GM18517 (cell line): ENCODE measurements at regions not wholly inside any gene's neighbourhood (a gene's known extent, or its start where the extent isn't known, plus 50 kb on each side); places are given as distances from the start of the nearest gene placed in this dataset.
"Not testable (repeated sequence)": the region's sequence is repeated elsewhere in the genome, so short reads cannot be mapped to it uniquely, and the experiment has no call there.

ENCODE experiments used
- ATAC-seq: cut with Tn5 transposase; IDR thresholded peaks from one replicate; pipeline ENCODE4 v1.9.1; 2021; ENCODE audit warnings: mild to moderate bottlenecking, moderate library complexity; ENCODE audit not compliant: unreplicated experiment

DNA sequence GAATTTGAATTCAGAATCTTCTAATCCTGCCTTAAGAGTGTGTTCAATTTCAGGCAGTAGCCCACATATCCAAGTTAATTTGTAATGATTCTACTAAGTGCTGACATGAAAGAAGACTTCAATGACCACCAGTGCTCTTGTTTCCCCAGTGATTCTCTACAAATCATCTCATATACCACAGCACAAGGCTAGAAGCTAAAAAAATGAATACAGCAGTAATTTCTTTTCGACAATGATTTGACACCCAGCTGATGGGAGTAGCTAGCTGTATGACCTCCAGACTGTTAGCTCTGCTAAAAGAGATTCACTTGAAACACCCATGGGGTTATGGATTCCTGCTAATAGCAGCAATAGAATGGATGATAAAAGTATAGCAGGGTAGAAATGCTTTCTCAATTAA, 217.0 kb upstream of the TMEFF2 start:
- no peak for ATAC-seq

DNA sequence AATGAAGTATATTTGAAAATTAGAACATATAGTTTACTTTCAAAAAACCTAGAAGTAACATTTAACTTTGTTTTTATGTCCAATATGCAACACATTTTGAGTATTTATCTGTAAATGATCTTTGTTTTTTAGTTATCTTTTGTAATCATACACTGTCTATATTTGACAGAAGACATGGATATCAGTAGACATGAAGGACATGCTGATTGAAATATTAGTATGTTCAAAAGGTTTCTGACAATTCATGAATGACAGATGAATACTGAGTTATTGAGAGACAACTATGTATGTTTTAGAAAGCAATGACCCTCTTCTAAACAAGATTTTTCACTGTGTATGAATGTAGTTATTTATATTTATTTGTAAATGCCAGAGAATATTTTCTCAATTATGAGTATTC, 215.6 kb upstream of the TMEFF2 start:
- ATAC-seq: no peak

DNA sequence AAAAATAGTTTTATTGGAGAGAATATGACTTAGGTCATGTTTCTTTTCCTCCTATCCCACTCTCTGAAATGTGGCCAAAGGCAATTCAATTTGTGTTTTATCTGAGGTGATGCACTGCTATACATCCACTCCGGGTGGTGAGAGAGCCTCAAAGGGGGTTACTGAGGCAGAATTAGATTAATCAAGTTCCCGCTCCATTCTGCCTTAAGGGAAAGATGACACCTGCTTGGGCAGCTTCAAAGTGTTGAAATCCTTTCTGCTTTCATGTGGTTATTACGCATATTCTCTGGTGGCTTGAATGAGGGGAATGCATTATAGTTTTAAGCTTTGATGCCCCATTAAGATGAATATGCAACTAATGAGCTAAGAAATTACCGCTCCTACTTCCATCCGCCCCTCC, 213.0 kb upstream of the TMEFF2 start:
- no peak for ATAC-seq

DNA sequence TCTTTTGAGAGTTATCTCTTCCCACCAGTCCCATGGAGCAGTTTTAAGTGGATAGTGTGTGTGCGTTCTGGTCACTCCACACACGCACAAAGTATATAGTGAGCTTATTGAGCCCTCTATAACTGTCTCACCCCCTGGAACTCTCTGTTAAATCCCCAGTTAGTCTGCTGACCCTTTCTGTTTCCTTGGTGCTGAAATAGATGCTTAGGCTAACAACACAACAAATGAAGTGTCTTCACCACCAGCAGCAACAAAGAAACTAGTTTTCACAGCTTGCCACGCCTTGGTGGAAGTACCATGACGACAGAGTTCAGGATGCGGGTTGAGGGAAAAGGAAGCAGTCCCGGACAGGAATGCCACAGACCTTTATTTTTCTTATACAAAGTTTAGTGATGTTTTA, 203.5 kb upstream of the TMEFF2 start:
- no peak for ATAC-seq

DNA sequence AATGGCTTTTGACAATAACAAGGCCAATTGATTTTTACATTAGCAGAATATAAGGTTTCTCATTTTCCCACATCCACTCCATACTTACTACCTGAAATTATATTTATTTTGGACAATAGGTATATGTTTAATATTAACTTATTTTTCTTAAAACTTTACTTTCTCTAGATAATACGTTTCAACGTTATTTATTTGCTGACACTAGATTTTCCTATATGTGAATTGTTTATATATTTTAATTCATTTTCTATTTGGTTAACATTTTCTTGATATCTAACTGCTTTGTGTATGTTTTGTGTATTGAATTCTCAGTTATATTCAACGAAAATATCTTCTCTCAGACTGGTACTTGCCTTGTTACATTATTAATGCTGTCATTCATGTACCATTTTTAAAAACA, 199.9 kb upstream of the TMEFF2 start:
- no peak for ATAC-seq

DNA sequence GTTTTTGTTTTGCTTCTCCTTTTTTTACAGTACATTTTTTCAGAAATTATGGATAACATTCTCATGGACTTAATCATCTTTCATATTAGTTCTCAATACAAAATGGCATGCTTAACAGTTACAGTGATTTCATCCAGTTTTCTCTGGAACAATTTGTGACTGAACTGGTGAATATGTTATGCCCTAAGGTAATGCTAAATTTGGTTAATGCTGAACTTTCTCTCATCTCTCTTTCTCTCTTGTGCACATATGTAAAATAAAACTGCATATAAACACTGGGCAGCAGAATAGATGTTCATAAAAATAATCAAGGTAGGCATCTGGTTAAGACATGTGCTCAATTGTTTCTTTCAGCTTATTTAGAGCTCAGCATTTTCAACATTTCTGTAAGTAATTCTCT, 196.3 kb upstream of the TMEFF2 start:
- no peak for ATAC-seq

DNA sequence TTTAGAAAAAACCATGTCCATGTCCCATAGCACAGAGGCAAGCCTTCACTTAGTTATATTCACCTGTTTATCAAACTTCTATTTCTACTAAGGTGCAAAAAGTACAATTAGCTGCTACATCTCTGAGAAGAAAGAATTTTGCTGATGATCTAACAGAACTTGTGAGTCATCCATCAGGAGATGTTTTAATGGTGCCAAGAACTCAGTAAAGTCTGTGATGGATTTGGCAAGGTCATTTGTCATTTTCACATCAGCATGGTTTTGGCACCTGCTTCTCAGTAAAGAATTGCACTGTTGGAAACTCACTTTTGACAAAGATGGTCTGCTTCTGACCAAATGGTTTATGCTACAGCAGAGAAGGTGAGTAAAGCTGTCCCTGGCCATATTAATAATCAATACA, 195.7 kb upstream of the TMEFF2 start:
- ATAC-seq: no peak

DNA sequence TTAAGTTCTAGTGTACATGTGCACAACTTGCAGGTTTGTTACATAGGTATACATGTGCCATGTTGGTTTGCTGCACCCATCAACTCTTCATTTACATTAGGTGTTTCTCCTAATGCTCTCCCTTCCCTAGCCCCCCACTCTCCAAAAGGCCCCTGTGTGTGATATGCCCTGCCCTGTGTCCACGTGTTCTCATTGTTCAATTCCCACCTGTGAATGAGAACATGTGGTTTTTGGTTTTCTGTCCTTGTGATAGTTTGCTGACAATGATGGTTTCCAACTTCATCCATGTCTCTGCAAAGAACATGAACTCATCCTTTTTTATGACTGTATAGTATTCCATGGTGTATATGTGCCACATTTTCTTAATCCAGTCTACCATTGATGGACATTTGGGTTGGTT, 189.5 kb upstream of the TMEFF2 start:
- ATAC-seq: not testable (repeated sequence)

DNA sequence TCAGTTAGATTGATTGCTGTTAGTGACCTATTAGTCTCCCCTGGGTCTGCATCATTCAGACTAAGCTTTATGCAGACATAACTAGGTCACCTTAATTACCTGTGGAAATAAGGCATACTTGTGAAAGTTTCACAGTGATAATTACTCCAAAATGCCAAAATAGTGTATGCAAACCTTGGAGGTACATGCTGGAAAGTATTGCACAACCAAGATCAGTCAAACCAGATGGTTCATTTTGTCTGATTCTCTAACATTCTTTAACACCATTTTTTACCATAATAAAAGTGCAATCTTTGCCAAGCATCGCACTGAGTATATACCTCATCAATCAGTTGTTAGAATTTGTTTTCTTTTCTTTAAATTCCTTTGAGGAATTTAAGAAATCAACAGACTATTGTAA, 186.3 kb upstream of the TMEFF2 start:
- no peak for ATAC-seq

DNA sequence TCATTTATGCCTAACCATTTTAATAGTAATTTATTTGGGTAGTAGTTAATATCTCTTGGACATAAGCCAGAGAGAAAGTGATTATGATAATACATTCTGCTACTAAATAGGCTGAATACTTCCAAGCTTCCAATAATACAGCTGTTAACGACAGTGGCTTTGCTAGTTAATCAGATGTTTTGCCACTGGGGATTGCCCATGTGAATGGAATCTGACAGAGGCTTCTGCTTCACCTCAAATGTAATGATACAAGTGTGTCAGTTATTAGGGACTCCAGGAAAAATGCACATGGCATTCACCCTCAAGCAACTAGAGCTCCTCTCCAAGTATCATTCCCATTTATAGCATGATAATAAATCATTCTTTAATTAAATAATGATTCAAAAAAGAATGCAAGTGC, 185.0 kb upstream of the TMEFF2 start:
- ATAC-seq: no peak

DNA sequence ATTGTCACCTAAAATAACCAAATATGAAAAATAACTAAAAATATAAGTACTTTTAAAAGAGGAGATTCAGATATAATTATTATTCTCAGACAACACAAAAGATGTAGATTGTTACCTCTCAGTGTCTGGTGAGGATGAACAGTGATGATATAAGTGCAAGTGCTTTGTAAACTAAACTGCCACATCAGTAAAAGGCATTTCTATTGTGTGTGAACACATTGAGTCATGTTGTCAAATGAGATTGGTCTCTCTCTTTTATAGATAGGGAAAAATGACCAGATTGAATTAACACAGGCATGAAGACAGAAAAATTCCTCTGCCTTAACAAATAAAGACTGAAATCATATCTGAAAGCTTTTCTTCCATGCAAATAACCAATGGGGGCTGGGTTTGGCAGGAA, 182.4 kb upstream of the TMEFF2 start:
- ATAC-seq: no peak

DNA sequence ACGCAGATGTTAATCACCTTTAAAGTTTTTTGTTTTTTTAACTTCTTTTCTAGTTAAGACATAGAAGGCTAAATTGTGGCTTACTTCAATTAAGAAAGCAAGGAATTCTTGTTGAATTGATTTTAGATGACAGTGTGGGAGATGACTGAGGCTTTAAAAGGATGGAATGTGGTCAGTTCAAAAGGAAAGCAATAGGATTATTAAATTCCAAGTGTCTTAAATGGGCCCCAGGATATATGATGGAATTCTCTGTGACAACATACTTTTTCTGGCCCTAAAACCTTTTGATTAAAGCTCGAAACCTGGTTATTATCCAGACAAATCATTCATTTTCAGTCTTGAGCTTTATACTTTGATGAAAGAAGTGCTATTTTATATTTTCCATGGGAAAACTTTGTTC, 179.0 kb upstream of the TMEFF2 start:
- ATAC-seq: no peak

DNA sequence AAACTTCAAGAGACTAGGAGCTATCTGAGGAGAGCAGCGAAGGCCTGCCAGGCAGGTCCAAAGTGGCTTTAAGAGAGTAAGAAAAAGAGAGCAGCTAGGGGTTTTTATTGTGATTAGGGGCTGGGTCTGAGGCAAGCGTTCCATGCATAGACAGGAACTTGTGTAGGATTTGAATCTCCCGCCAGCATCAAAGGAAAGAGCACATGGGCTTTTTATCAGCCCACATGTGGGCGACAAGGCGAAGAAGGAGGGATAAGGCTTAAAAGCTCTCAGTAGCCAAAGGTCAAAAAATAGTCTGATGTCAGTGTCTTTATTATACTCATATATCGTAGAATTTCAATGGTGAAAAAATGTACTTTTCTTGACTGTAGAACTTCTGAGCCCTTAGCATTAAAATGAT, 178.5 kb upstream of the TMEFF2 start:
- no peak for ATAC-seq

DNA sequence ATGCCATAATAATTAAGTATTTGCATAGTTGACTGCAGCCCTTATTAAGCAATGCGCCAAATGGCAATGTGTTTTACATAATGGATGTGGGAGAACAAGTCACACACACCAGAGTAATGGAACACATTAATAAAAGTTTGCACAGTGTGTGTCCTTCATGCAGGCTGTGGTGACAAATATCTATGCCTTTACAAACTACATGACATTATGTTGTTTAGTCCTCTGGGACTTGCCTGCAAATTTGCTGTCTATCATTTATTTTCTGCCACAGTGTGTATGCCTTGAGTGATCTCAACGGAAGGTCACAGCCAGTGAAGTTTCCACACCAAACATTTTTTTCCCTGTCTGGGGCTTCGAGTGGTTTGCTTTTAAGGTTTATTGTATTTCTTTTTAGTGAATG, 175.2 kb upstream of the TMEFF2 start:
- no peak for ATAC-seq

DNA sequence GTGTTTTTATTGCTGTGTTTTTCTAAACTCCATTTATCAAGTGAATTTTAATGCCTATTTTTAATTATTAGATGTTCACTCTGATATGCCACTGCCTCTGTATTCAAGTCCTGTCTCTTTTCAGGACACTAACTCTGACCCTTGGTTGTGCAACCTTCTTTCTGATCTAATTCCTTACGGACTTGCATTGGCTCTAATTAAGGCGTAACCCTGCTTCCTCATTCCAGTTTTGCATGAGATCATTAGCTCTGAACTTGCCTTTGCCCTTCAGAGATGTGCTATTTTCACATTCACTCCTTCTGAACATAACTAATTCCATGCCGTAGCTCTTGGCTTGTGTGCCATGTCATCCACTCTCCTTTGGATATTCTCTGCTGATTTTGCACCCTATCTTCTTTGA, 162.5 kb upstream of the TMEFF2 start:
- ATAC-seq: no peak

DNA sequence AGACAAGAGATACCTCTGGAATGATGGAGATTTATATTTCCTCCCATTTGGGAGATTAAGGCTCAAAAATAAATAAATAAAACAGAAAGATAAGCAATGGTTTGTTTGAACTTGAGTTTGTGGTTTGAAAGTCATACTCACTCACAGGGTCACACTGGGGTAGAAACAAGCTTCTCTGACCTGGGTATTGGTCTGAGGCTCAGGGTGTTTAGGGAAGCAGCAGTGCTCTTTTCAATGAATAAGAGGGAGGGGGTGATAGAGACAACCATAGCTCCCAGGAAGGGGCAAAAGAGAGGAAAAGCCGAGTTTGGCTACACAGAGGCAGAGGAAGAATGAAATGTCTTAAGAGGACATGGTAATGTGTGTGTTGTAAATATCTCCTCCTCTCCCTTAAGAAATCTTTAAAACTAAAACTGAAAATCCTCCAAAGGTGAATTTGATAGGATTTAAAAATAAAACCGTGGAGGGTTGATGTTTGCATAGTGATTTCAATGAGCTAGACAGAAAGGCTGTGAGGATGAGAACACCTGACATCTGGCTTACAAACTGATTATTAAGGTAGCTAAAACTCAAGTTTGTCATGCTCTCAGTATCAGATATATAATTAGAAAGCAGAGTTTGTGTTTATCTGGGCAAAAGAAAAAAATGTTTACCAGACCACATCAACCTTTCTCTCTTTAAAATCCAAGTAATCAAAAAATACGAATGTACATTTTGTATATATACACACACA, 159.9 kb upstream of the TMEFF2 start:
- no peak for ATAC-seq

DNA sequence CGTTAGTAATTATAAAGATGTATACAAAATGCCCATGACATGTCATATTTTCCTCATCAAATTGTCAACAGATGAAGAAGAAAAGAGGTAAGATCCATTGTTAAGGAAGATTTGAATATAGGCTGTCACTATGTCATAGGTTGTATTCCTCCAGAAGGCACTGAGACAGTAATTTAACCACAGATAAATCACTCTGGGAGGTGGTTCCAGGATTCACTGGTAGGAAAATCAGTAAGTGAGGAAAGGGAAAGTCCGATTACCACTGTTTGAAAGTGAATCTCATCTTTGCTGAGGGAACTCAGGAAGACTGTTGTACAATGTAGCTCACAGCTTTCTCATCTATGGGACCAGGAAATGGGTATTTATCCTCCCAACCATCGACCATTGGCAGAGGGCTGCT, 152.8 kb upstream of the TMEFF2 start:
- no peak for ATAC-seq

DNA sequence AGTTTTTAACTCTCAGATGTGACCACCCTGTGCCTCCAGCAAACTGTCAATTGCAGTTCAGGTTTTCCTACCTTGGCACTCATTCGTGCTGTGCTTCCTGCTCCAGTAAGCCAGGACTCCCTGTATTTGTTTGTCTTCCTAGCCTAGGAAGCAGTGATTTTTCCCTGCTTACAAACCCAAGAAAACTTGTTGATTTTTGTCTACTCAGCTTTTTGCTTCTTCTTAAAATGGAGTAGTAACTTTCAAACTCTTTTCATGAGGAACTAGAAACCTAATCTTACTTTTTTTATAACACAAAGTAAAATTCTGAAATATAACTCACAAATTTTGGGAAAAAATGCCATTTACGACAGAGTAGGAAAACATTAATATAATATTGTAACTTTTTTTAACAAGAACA, 150.6 kb upstream of the TMEFF2 start:
- ATAC-seq: no peak

DNA sequence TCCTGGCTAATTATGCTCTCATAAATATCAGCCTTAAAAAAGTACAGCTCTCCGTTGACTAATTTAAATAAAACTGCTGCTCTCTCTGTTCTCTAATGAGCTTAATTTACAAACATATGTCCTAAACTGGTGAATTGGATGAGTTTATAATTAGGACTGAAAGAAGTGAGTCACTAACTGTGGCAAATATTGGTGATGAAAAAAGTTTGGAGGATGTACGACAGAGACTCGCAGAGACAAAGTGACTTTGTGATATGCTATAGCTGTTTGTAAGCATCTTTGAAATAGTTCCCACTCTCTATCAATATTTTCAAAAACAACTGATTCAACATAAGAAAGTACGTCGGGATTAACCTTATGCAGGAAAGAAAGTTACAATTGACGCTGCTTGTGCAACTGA, 138.9 kb upstream of the TMEFF2 start:
- ATAC-seq: no peak

DNA sequence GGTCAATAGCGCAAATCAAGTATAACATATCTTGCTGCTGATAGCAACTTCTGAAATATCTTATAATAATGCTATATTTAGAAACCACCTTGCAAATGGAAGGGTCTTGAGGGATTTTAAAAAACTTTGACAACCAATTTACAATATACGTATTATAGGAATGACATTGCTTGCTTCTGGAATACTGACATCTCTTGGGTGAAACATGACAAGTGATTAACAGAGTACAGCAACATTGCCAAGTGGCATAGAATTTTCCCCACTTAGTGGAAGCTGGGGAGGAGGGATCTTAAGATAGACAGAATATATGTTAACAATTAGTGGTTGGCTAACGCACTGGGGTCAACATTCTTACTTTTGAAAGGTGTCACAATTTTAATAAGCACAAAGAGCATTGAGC, 133.6 kb upstream of the TMEFF2 start:
- no peak for ATAC-seq

DNA sequence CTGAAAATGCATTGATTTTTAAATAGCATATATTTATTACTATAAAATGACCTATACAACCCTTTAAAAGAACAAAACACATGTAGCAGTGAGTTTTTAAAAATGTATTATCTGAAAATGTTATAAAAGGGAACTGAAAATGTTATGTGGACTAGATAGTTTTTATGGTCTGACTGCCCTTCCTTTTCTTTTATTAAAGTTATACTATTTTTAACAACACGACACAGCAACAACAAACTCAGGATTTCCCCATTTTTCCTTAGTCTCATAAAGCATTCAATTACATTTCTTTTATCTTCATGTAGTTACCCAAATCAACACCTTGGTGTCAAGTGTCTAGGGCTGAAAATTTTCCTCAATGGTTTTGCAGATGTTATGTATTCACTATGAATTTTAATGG, 132.8 kb upstream of the TMEFF2 start:
- no peak for ATAC-seq

DNA sequence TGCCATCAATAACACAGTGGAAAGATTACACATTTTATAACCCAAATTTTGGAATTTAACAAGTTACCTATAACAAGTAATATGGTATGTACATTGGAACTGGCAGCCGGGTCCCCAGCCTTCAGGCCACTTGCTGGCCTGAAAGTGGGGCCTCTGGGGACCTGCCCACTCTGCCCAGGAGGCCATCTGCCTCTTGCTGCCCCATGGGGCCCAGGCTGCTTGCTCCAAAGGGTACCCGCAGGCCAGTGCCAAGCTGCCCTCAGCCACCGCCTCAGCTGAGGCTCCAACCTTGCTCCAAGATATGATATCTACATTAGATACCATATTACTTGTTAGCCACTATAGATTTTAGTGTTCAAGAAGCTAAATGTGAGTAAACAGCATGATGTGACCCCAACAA, 120.8 kb upstream of the TMEFF2 start:
- no peak for ATAC-seq

DNA sequence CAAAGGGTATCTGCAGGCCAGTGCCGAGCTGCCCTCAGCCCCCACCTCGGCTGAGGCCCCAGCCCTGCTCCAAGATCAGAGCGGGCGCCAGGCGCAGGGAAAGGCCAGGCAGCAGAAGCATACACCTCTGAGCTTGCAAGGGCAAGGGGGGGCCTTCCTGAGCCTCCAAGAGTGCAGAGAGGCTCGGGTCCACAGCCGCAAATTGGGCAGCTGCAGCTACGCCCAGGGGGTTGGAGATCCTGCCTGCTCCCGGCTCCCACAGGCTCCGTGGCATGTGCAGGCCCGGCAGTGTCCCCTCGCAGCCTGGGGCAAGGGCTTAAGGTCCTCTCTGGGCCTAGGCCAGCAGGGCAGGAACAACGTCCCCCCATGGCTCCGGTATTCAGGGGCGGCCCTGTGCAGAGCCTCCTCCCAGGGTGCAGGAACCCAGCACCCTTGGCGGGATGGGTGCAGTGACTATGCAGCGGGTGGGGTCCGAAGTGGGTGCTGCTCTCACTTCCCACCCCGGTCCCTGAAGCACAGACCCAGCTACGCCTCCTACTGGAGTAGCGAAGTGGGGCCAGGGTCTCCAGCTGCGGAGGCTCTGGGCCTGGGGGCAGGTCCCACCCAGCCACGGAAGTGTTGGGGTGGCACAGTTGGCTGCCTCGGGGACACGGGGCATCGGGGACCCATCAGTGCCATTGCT, 120.2 kb upstream of the TMEFF2 start:
- ATAC-seq: no peak
